Left cardiac atrium (tissue), 4 donors: ENCODE measurements at regions not wholly inside any gene's neighbourhood (a gene's known extent, or its start where the extent isn't known, plus 50 kb on each side); places are given as distances from the start of the nearest gene placed in this dataset.
A peak's percentile ranks its signal among the peaks of the same experiment; 100 is the strongest.

Experiments used
- ATAC-seq, 2 donors: fragments of 200-7000 bp; cut with Tn5 transposase; one replicate each; pipeline ENCODE4 v1.9.1; 2020; ENCODE audit warnings: mild to moderate bottlenecking in 2 of 2, moderate library complexity in 2 of 2
- DNase-seq: peaks from one replicate; pipeline ENCODE4 v3.0.0-alpha.2; 2020
- intact Hi-C, 2 donors: fragments of 100-400 bp; cut with DNase I; formaldehyde crosslinking; loops; one replicate each; pipeline versions ENCODE4 v1.14.1 to v1.15.1; 2022 to 2023
- donor health status: DM: no; HTN: yes; CAD: no.
- donor health status: DM: no; HTN: yes; CAD: no; lungs with severe emphysema.
- donor health status: DM: yes; HTN: yes; CAD: no.
- donor health status: Dilated cardiomyopathy.

DNA sequence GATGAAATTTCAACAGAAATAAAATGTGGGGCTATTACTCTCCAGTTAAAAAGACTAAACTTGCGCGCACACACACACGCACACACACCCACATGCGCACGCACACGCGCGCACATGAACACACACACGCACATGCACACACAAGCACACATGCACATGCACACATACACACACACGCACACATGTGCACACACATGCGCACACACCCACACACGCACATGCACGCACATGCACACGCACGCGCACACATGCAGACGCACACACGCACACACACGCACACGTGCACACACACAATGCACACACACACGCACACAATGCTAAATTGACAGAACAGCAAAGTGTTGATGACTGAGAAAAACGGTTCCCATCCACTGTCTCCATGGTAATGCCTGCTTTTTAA lies 754.1 kb downstream of the CBLN4 start:
- intact Hi-C loops, result no loop called here
- ATAC-seq (no peak), DNase-seq (no peak)

DNA sequence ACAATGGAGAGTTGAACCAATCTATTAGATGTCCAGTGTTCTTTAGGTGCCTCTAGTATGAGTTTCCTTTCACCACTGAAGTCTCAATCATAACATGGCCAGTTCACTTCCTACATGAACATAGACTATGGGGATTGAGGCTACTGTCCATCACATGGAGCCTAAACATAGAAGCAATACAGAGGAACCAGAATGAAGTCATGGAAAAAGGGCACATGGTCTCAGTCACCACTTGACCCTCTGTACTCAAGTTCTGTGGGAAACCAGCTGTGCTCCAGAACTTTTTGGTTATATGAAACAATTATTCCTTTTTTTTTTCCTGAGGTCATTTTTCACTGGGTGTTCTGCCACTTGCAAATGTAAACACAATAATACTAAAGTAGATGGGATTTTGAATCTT lies 762.5 kb downstream of the CBLN4 start:
- DNase-seq (no peak), ATAC-seq (peak in 1 of 2 donors; percentile 27)
- intact Hi-C loops, result loop anchor here in 1 of 2 donors (10.0 kb wide), 1 partner anchor 62 kb away; no protein-coding TSS in a partner anchor

DNA sequence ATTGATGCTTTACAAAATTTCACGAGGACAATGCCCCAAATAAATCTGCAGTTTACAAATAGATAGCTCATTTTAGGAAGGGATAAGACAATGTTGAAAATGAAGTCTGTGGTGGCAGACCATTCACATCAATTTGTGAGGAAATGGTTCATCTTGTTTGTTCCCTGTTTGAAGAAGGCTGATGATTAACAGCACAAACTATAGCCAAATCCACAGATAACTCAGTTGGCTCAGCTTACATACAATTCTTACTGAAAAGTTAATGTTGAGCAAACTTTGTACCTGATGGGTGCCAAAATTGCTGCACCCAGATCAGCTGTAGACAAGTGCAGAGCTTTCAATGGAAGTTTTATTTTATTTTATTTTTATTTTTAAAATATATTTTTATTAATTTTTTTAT lies 763.9 kb downstream of the DOK5 start:
- no peak for DNase-seq
- peak in 1 of 2 donors; percentile 30 for ATAC-seq
- intact Hi-C loops, result no loop called here

DNA sequence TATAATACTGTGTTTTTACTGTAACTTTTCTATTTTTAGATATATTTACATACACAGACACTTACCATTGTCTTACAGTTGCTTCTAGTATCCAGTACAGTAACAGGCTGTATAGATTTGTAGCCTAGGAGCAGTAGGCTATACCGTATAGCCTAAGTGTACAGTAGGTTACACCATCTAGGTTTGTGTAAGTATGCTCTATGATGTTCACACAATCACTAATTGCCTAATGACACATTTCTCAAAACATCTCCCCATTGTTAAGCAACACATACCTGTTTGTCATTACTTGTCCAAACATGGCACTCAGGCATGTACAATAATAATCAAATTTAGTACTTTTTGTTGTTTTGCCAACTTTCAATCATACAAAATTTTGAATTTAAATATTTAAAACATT lies 757.3 kb downstream of the DOK5 start:
- no peak for DNase-seq
- intact Hi-C loops, result no loop called here
- ATAC-seq, result no peak

DNA sequence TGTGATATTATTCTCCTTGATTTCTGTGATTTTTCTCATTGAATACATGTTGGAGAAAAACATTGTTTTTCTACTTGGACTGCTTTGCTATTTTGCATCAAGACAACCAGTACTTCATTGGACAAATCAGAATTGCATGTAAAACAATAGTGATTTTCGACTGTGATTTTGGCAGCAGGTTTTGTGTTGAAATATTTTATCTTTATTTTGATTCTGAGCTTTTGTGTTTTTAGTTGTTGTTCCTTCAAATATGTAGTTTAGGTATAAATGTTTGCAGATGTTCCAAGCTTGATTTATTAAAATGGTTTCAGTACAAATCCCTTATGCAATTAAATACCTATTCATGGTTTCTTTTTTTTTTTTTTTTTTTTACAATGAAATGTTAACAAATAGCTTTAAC lies 754.1 kb downstream of the DOK5 start:
- DNase-seq, result no peak
- intact Hi-C loops, result no loop called here

DNA sequence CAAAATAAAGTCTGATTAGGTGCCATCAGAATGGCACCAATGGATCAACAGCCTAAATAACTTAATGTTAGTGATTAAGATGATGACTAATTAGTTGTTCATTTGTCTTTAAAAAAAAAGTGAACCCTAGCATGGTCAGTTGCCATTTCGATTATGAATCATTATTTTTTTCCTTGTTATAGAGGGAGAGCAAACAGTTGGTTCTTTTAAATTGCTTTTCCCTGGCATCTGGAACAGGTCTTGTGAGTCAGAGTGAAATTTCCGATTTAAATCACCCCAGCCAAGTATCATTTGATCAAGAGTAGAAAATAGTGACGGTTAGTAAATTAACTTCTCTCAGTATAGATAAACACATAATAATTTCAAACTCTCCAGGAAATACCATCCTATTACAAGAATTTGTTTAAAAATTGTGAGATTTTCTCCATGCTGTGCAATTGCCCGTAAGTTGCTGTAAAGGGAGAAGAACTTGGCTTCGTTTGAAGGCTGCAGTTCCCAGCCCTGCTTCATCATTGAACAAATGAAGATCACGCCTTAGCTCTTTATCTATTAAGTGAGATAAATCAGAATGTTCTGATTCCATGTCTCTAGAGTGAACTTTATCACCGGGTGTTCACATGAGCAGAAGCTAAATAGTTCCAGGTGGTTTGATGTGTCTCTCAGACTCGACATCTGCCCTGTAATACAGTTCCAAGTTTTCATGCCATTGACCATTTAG lies 741.3 kb downstream of the DOK5 start:
- no peak for DNase-seq
- peak in 1 of 2 donors; percentile 67 for ATAC-seq

More for the DNA sequence above, 754.1 kb downstream of the DOK5 start:
- no peak for ATAC-seq

DNA sequence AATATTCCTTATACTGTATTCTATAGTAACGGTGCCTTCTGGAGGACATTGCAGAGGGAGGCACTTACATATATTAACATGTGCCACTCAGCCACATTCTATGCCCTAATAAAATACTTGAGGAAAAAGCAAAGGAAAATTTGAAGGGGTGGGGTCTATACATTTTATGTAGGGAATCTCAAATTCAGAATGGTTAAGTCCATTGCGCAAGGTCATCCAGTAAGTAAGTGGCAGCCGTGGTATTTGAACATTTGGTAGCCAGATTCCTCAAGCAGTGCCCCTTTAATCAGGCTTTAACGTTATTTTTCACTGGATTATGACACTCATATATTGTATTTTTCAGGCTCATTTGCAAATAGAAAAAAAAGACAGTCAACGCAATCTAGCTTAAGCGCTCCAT lies 738.3 kb downstream of the DOK5 start:
- intact Hi-C loops, result no loop called here
- no peak for ATAC-seq
- DNase-seq, result no peak

More for the DNA sequence above, 741.3 kb downstream of the DOK5 start:
- intact Hi-C loops, result no loop called here

DNA sequence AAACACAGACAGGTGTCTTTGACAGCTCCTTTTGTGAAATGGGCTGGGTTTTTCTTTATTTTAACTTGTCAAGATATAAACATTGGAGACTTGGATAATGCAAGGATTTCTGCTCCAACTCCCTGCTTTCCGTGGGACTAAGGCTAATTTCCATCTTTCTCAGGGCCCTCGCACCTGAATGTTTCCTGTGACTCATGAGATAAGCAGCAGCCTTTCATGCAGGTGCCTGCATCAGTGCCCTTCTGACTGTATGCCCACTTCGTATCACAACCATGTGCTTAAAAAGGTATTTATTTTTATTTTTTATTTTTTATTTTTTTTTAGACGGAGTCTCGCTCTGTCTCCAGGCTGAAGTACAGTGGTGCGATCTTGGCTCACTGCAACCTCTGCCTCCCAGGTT lies 736.1 kb downstream of the DOK5 start:
- DNase-seq, result no peak
- intact Hi-C loops, result no loop called here
- no peak for ATAC-seq

DNA sequence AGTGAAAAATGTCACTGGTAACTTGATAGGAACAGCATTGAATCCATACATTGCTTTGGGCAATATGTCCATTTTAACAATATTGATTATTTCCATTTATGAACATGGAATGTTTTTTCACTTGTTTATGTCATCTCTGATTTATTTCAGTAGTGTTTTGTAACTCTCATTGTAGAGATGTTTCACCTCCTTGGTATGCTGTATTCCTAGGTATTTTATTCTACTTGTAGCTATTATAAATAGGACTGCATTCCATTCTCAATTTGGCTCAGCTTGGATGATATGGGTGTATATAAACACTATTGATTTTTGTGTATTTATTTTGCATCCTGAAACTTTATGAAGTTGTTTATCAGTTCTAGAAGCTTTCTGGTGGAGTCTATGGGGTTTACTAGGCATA lies 730.3 kb downstream of the DOK5 start:
- no peak for DNase-seq
- intact Hi-C loops, result no loop called here
- ATAC-seq, result no peak

DNA sequence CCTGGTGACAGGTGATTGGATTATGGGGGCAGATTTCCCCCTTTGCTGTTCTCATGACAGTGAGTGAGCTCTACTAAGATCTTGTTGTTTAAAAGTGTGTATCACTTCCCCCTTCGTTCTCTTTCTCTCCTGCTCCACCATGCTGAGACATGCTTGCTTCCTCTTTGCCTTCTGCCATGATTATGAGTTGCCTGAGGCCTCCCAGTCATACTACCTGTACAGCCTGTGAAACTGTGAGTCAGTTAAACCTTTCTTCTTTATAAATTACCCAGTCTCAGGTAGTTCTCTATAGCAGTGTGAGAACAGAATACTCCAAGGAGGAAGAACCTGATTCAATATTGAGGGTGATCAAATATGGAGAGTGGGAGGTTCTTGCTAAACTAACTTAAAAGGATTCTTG lies 724.9 kb downstream of the DOK5 start:
- DNase-seq, result no peak
- intact Hi-C loops, result no loop called here
- no peak for ATAC-seq

DNA sequence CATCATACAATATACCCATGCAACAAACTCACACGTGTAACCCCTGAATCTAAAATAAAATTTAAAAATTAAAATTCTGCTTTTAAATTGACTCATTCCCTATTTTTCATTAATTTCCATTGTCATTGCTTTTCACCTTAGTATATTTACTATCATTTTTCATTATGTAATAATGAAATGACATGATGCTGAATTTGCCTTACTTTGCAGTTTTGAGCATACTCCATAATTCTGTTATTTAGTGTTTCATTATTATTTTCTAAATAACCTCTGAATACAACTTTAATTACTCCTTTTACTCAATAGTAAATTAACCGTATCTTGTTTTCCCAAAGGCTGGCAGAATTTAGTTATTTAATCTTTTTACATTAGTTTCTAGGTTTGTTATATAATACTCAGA lies 719.6 kb downstream of the DOK5 start:
- intact Hi-C loops, result no loop called here
- ATAC-seq (no peak), DNase-seq (no peak)

DNA sequence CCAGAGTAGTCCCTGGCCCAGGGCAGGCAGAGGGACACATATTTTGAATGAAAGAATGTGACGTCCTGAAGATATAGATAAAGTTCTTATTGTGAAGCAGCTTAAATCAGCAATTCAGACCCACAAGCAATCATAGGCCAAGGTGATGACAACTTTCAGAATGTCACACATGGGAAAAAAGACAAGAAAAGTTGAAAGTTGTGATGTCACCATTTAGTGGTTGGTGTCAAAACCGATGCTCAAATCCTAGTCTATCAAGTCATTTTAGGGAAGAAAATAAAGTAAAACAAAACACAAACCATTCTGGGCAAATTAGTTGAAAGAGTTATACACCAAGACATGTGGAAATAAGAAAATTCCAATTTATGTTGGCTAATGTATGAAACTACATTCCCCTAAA lies 710.8 kb downstream of the DOK5 start:
- no peak for DNase-seq
- ATAC-seq, result no peak
- intact Hi-C loops, result no loop called here

DNA sequence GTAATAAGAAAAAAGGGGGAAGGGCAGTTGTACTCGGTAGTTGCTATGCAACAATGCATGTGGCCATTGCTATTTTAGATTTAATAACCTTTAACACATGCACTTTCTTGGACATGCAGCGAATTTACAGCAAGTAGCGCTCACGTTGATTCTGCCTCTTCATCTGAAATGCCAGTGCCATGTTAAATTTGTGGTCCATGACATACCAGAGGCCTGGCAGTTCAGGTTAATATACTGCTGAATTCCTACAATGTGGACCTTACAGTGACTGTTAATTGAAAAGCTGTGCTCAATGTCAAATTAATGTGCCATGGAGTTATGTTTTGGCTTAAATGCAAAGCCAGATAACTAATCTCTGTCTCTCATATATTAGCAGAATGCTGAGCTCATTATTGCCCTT lies 699.7 kb downstream of the DOK5 start:
- ATAC-seq (no peak), DNase-seq (no peak)
- intact Hi-C loops, result no loop called here

DNA sequence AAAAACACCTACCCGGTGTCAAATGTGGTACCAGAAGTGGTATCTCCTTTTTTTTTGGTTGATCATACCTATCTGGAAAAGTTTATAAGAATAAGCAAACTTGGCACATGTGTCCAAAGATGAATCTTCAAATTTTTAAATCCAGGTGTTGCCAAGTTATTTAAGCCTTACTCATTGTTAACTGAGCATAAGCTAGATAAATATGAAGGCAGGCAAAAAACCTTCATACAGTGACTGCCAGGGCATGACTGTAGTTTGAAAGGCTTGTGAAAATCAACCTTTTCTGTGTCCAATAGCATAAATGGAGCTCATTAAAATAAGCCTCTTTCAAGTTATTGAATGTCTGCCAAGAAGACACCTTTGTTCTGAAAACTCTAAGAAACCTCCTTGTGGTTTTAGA lies 699.2 kb downstream of the DOK5 start:
- peak in 1 of 2 donors; percentile 77 for ATAC-seq
- no peak for DNase-seq
- intact Hi-C loops, result no loop called here

DNA sequence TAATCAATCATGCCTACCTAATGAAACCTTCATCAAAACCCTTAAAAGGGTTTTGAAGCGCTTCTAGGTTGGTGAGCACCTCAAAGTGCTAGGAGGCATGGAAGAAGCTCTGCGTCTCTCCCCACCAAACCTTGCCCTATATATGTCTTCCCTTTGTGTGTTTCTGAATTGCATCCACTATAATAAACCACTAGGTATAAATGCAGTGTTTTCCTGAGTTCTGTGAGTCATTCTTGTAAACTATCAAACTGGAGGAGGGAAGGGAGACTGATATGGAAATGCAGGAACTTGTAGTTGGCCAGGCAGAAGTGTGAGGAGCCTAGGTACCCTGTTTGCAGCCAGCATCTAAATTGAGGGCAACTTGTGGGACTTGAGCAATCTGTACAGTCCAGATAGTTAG lies 698.8 kb downstream of the DOK5 start:
- intact Hi-C loops, result no loop called here
- no peak for DNase-seq
- ATAC-seq, result peak in 1 of 2 donors; percentile 68

DNA sequence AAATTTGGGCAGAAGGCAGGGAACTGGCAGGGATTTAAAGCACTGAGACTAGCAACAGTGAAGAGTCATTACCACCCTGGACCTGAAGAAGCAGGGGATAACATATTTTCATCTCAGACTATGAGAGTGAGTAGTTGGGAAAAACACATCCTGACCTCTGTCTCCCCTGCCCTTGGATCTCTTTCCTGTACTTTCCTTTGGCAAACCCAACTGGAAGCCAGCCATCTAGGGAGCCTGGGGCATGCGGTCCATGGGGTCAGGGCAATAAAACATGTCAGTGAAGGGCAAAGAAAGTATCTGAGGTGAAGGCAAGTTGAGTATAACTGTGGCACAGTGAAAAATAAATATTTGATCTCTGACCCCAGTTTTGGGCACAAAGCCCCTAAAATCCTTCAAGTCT lies 698.2 kb downstream of the DOK5 start:
- intact Hi-C loops, result no loop called here
- peak; percentile 35 to 61 for ATAC-seq
- DNase-seq, result no peak

DNA sequence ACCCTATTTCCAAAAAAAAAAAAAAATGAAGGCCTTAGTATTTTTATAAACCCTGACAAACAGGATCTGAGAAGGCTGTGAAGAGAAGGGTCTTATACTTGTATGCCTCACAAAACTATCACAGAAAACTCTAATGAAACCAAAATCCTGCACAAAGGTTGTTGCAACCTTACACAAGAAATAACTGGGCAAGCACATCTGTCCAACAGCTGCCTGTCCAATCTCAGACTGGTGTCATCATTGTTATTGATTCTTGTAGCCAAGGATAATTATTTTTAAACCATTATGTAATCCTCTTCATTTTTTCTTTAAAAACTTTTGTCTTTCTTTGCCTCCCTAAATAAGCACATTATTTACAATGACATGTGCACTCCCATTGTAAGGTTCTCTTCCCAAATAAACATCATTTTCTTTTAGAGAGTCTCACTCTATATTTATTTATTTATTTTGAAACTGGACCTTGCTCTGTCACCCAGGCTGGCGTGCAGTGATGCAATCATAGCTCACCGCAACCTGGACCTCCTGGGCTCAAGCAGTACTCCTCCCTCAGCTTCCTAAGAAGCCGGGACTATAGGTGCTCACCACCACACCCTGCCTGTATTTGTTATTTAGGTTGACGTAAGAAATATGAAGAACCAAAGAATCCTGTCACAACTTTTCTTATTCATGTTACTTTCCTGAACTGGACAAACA lies 697.1 kb downstream of the DOK5 start:
- DNase-seq (no peak), ATAC-seq (no peak)
- intact Hi-C loops, result no loop called here

DNA sequence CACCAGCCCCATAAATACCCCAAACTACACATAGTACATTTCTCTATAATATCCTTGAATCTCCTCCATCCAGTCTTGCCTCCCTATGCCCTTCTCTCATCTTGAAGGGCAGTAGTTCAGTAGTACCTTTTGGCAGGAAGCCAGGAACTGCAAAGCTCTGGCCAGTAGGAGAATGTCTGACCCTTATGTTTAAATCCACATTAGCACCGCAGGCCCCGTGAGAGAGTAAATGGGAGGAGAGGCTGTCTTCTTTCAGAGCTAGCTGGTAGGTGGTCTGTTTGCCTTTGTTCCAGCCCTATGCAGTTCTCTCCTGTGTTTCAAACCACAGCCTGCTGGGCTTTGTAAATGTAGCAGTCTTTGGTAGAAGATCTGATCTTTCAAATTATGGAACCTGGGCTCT lies 690.7 kb downstream of the DOK5 start:
- ATAC-seq (no peak), DNase-seq (no peak)
- intact Hi-C loops, result no loop called here

DNA sequence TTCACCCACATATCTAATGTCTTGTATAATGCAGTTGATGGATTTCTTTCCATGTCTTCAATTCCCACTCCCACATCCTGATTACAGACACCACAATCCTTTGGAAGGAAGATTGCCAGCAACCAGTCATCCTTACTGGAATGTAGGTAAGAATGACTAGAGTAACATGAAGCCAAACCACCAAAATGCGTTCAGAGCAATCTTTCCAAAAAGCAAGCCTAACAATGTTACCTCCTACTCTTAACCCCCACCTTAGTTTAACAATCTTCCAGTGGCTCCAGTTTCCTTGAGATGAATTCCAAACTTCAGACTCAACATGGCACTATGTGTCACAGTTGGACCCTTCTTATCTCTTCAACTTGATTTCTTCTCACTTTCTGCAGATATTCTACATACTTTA lies 685.6 kb downstream of the DOK5 start:
- intact Hi-C loops, result no loop called here
- DNase-seq (no peak), ATAC-seq (peak in 1 of 2 donors; percentile 89)

DNA sequence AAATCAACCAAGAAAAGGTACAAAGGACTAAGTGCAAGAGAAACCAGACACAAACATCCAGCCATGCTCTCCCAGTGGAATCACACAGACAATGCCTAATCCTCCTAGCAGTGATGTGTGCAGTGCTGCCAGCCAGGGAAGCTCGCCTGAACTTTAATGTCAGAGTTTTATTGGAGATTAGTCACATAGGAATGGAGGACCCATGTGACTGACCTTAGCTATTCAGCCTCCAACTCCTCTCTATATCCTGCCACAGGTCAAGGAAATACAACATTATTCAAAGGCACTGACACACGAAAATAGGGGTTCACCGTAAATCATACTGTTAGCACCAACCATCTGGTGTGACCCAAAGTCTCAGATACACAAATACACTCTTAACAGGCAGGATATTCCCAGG lies 684.6 kb downstream of the DOK5 start:
- no peak for ATAC-seq
- intact Hi-C loops, result no loop called here
- no peak for DNase-seq

DNA sequence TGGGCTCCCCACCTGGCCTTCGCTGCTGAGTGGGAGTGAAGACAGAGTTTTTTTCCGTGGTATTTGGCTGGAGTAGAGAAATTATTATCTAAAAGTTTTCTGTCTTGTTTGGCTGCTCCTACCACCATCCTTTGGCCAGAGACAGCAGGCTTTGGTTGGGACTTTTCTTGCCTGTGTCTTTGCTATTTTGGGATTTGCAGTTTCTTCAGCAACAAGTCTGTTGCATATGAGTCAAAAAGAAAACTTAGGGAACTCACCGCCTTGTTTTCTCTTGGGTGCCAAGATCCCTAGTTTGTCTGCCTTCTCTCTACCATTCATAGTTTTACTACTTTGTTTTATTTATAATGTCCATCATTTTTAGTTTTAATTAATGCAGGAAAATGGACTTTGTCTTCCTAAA lies 683.8 kb downstream of the DOK5 start:
- DNase-seq, result no peak
- ATAC-seq, result peak in 1 of 2 donors; percentile 20
- intact Hi-C loops, result no loop called here
